GM06990 (cell line): ENCODE measurements at regions not wholly inside any gene's neighbourhood (a gene's known extent, or its start where the extent isn't known, plus 50 kb on each side); places are given as distances from the start of the nearest gene placed in this dataset.
A peak's percentile ranks its signal among the peaks of the same experiment; 100 is the strongest.
"Not testable (repeated sequence)": the region's sequence is repeated elsewhere in the genome, so short reads cannot be mapped to it uniquely, and the experiment has no call there.

ENCODE experiments used
- DNase-seq: peaks from one replicate; pipeline ENCODE4 v3.0.0-alpha.2; 2011; ENCODE audit not compliant: insufficient read length; ENCODE audit errors: extremely low read depth
- H3K27me3 ChIP-seq: replicated peaks from 2 replicates; pipeline ENCODE4 v1.6.0; 2011; ENCODE audit warnings: low read length; ENCODE audit not compliant: control insufficient read depth, insufficient read depth
- H3K36me3 ChIP-seq: 2 replicates; pipeline ENCODE4 v1.5.1; 2011; ENCODE audit warnings: low read length; ENCODE audit not compliant: control insufficient read depth, insufficient read depth
- H3K4me3 ChIP-seq: replicated peaks from 2 replicates; pipeline ENCODE4 v1.5.1; 2011; ENCODE audit warnings: low read depth, mild to moderate bottlenecking, control low read depth, low read length
- CTCF ChIP-seq: IDR thresholded peaks from 2 replicates; pipeline ENCODE4 v1.5.1; 2011; ENCODE audit warnings: low read length, control low read depth, mild to moderate bottlenecking, inconsistent platforms; ENCODE audit not compliant: insufficient read depth, poor library complexity, severe bottlenecking

GRCh38 chr2:195572895-195573683 is 83.9 kb upstream of the SLC39A10 start:
- no peak for TF ChIP-seq CTCF
- Histone ChIP-seq H3K4me3 (no peak overlapping the region), H3K36me3 (no peaks in the 10 kb centered on the region), H3K27me3 (no peaks in the 10 kb centered on the region)
- no peak for DNase-seq

DNA sequence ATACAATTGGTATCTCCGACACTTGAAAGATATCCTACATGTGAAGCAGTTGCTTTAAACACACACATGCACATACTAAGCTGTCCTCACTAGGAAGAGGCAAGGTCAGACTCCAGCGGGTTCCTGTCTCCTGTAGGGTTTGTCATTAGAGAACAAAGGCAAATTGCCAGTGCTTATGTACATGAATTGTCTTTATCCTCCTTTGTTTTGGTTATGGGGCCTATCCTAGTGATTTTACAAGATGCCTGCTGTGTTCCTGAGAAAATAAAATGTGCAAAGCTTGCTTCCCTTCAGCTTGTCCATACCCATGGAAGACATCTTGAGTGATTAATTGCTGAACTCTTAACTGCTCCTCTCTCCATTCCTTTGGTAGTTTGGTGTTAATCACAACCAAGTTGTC is 86.7 kb upstream of the SLC39A10 start:
- DNase-seq: no peak
- H3K4me3 ChIP-seq: no peak overlapping the region
- H3K27me3 ChIP-seq: no peaks in the 10 kb centered on the region
- no peaks in the 10 kb centered on the region for H3K36me3 ChIP-seq
- no peak for TF ChIP-seq CTCF

DNA sequence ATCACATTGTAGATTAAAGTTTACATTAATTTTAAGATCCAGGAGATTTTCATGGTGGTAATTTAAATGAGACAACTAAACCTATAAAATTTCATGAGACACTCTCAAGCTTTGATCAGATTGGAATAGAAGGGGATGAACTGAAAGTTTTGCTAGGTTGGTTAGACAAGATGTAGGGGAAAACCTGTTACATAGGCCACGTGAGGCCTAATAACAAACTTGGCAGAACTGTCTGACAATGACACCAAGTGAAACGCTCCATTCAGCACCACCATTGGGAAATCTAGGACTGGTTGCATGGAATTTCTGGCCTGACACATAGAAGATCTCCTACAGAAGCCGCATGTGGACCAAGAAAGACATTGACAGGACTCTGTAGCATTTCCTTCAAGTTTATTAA is 87.8 kb upstream of the SLC39A10 start:
- H3K4me3 ChIP-seq: no peak overlapping the region
- no peaks in the 10 kb centered on the region for H3K27me3 ChIP-seq
- no peak for TF ChIP-seq CTCF
- no peak for DNase-seq
- H3K36me3 ChIP-seq: no peaks in the 10 kb centered on the region

GRCh38 chr2:195564625-195565135 is 92.3 kb upstream of the SLC39A10 start:
- H3K4me3 ChIP-seq, DNase-seq, H3K36me3 ChIP-seq, H3K27me3 ChIP-seq: not testable (repeated sequence)

- DNase-seq: no peak
- no peaks in the 10 kb centered on the region for H3K36me3 ChIP-seq
- TF ChIP-seq CTCF: no peak
- no peaks in the 10 kb centered on the region for H3K27me3 ChIP-seq
- no peak overlapping the region for H3K4me3 ChIP-seq
Observed at GRCh38 chr2:195563857-195564512, 93.0 kb upstream of the SLC39A10 start.

DNA sequence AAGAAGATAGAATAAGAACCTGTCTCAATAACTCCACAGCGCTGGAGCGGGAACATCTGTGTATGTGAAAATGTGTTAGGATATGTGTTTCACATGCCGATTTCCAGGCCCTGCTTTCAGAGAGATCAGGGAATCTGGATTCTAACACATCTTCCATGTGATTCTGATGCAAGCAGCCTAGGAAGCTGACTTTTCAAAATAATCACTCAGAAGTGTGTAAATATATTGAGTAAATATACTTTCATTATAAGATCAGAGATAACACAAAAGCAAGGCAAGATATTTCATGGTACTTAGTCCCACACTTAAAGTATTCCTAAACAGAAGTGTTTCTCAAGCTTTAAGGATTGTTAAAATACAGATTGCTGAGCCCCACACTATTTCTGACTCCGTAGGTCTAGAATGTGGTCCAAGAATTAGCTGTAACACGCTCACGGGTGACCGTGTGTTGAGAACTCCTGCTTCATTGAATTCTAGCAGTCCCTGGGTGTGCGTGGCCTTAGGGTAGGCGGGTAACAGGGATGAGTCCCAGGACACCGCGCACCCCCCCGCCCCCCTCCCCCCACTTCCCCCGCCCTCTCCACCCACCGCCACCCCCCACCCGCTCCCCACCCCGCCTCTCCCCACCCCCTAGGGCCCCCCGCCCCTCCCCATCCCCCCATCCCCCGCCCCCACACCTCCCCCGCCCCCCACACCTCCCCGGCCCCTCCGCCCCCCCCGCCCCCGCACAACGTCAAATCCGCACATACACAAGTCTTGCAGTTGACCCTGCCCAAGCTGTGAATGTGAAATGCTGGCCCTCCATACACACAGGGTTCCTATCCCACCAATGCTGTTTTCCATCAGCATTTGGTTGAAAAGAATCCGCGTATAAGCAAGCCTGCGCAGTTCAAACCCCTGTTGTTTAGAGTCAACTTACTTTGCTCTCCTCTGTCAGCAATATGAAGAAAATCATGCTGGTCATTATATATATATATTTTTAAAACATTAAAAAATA is 94.2 kb upstream of the SLC39A10 start:
- TF ChIP-seq CTCF: no peak
- Histone ChIP-seq H3K4me3 (peak overlapping the region; percentile 12), H3K27me3 (no peaks in the 10 kb centered on the region), H3K36me3 (no peaks in the 10 kb centered on the region)
- DNase-seq: no peak
